SHP77 treated with DMSO at 0.1 percent for 48 hours (cell line): ENCODE measurements at regions not wholly inside any gene's neighbourhood (a gene's known extent, or its start where the extent isn't known, plus 50 kb on each side); places are given as distances from the start of the nearest gene placed in this dataset.

ENCODE experiments used
- DNase-seq: peaks from one replicate; lab custom pipeline; 2025; lab: John Stamatoyannopoulos, UW

DNA sequence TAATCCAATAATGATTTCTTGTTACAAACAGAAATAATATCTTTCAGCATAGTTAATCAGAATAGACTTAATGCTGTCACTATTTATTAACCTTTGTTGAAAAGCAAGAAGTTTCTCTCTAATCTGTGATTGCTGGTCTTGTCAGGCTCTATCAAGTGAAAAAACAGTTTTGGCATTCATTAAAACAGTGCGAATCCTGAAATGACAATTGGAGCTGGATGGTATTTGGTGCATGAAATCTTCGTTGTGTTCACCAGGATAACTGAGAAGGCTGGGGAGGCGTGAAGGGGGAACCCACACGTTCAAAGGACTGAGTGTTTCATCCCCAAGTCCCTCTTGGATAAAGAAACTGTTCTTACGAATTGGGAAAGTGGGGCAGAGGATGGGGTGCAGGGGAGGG lies 190.2 kb upstream of the MYL2 start:
- DNase-seq: no peak

GRCh38 chr12:111108726-111109125 lies 188.3 kb upstream of the MYL2 start:
- DNase-seq: no peak

DNA sequence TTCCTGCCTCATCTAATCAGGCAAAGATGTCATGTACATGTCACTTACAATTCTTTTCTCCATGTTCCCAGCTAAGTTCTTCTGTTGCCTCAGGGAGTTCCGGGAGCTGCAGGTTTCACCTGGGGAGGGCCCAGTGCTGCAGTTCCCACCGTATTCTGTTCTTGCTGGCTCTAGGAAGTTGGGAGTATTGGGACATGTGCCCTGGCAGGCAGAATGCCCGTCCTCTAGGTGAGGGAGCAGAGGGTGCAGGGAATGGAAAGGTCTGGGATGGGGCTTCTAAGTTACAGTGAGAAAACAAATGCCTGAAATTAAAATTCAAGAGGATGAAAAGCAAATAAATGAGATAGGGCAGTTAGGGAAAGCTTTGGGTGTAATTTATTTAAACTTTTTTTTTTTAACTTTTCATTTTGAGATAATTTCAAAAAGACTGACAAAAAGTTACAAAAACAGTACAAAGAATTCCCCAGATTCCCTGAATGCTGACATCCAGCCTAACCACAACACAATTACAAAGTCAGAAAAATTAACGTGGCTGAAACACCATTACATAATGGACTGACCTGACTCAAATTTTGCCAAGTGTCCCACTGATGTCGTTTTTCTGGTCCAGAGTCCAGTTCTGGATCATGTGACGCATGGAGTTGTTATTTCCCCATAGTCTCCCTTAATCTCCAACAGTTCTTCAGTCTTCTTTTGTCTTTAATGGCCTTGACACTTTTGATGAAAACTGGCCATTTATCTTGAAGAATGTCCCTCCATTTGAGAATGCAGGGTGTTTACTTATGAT lies 187.2 kb upstream of the MYL2 start:
- DNase-seq: no peak

GRCh38 chr12:111105294-111105693 lies 184.9 kb upstream of the MYL2 start:
- no peak for DNase-seq

DNA sequence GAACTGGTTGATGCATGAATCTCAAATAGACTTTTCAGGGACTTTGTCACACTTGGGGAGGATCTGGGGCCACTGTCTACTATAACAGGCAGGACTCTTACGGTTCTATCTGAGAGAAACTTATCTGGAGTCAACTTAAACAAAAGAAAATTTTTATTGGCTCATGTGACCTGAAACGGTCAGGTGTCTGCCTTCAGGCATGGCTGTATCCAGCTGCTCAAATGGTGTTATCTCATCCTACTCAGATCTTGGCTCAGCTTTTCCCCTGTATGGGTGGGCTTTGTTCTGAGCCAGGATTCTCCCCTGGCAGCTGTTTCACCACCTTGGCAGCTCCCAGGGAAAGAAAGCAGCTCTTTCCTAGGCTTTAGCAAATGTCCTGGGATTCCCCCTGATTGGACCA lies 183.2 kb upstream of the MYL2 start:
- DNase-seq: no peak

DNA sequence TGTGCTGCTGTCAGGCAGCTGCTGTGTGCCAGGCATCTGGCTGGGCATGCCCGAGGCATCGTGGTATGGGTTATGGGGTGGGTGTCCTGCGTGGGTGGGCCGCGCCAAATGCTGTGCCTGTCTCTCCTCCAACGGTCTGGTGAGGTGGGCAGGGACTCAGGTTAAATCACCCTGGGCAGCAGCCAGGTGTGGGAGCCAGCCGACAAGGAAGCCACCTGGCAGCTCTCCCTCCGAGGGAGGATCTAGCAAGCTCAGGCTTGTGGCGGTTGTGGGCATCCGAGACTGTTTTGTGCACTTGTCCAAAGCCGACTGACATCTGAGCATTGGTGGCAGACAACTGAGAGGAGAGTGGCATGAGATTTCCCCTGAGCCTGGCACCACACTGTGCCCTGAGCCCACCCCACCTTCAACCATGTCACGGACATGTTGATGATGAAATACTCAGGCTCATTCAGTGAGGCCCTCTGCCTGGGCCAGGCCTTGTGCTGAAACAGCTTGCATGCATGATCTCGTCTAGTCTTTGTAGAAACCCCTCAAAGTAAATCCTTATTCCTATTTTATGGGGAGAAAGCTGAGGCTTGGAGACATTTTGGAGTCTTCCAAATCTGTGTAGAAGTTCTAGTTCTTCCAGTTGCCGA lies 181.8 kb upstream of the MYL2 start:
- DNase-seq: no peak

GRCh38 chr12:111101003-111101402 lies 180.6 kb upstream of the MYL2 start:
- DNase-seq: no peak

DNA sequence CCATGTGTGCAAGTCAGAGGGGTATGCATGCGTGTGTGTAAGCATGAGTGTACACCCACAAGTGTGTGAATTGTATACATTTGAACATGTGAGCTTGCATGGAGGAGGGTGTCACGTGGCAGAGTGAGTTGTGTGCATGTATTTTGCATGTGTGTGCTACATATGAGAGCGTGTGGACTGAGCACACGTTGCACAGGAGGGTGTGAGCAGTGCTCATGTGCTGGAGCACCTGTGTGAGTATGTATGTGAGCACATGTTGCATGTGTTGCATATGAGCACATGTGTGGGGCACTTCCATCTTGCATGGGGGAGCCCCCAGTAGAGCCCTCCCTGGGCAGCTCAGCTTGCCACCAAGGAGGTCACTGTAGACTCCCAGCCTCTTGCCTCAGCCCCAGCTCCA lies 180.2 kb upstream of the MYL2 start:
- DNase-seq: no peak

GRCh38 chr12:111100003-111100402 lies 179.6 kb upstream of the MYL2 start:
- DNase-seq: no peak

DNA sequence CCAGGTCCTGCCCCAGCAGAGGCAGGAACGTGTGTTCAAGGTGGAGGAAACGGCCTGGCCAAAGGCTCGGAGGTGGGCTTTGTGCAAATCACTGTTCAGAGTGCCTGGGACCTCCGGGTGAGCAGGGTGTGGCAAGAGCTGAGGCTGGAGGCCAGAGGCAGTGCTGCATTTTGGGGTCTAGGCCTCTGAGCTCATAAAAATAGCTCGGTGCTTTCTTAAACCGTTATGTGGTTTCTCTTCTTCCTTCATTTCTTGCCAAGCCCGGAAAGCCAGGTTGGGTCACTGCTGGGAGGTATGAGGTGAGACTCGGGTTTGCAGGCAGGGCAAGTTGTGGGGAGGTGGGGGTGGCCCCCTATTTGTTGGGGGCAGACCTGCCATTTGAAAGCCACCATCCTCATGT lies 178.8 kb upstream of the MYL2 start:
- DNase-seq: no peak

DNA sequence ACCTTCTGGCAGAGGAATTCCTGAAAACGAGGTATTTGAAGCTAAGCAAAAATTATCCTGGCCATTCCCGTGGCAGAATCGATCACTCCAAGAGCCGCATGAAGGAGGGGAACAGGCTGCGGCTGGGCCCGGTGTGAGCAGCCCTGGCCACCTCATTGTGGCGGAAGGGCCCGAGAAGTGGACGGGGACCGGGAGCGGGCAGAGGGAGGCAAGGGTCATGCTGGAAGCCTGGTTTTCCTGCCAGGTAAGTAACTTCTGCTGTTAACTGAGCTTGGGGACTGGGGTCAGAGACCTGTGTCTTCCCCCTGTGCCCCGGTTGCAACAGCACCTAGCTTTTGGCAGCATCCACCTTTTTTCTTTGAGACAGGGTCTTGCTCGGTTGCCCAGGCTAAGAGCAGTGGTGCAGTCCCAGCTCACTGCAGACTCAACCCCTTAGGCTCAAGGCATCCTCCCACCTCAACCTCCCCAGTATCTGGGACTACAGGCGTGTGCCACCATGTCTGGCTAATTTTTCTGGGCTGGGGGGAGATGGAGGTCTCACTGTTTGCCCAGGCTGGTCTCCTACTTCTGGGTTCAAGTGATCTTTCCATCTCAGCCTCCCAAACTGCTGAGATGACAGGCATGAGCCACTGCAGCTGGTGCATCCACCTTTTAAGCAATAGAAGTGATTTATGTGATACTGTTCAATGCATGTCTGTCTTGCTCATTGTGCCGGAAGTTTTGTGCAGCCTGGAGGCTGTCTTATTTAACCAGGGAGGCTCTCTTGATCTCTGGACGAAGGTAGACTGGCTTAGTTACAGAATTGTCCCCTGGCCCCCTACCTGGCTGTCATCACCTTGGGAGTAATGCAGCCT lies 174.0 kb upstream of the MYL2 start:
- DNase-seq: no peak

GRCh38 chr12:111093428-111094142 lies 173.2 kb upstream of the MYL2 start:
- DNase-seq: no peak

DNA sequence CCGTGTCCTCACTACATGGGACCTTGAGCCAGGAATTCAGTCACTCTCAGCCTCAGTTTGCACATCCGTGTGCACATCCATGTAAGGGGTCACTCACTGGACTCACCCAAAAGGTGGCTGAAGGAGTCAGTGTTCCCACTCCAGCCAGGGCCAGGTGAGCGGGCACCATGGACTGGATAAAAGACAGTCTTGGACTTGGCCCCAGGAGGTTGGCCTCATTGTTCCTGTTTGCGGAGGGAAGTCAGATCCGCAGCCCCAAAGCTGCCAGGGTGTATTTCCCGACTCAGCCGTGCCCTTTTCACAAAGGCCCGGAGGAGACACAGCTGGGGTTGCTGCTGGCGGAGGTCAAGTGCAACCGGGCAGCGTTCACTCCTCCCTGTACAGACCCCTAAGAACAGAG lies 170.7 kb upstream of the MYL2 start:
- DNase-seq: no peak

- no peak for DNase-seq
These were observed 169.2 kb upstream of the MYL2 start for GRCh38 chr12:111089616-111090015.

DNA sequence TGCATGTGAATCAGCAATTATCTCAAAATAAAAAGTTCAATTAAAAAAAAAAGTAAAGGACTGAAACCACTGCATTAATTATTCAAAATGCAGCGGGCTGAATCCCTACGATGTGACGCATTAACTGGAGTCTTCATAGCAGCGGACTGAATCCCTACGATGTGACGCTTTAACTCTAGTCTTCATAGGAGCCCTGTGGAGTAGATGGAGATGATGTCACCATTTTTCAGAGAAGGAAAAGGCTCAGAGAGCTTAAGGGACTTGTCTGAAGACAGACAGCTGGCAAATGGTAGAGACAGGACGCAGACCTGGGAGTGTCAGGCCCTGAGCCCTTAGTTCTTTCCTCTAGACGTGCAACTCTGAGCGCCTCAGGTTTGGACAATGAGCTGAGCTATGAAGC lies 168.0 kb upstream of the MYL2 start:
- DNase-seq: no peak

DNA sequence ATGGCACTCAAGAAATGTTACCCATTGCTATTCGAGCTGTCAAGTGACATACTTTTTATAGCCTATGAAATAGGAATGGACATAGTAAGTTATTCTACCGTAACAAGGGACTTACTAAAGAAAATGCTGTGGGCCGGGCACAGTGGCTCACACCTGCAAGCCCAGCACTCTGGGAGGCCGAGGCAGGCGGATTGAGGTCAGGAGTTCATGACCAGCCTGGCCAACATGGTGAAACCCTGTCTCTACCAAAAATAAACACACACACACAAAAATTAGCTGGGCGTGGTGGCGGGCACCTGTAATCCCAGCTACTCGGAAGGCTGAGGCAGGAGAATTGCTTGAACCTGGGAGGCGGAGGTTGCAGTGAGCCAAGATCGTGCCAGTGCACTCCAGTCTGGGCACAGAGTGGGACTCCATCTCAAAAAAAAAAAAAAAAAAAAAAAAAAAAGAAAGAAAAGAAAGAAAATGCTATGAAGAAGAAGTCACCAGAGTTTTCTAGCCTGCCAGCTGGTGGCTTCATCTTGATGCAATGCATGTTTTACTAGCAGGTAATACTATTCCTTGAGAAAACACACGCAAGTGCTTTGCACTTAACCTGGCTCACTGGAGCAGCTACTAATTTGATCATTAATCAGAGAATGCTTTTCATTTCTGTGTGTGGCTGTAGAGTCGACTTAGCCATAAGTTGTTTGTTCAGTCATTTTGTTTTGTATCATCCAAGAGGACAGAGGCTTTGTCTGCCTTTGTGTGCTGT lies 166.7 kb upstream of the MYL2 start:
- DNase-seq: no peak

DNA sequence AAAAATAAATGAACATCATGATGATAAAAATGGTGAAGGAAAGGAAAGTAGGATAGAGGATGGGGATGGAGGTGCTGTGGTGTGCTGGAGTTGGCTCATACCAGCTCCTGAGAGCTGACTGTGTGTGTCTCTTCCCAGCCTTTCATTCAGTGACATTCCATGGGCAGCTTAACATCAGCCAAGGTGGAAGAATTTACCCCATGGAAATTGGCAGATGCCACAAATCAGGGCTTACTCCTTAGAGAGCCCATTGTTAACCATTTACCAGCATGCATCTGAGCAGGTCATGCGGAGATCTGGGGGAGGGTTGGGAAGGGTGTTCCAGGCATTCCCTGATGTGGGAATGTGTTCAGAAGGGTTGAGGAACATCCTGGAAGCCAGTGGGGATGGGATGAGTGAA lies 164.7 kb upstream of the MYL2 start:
- no peak for DNase-seq

DNA sequence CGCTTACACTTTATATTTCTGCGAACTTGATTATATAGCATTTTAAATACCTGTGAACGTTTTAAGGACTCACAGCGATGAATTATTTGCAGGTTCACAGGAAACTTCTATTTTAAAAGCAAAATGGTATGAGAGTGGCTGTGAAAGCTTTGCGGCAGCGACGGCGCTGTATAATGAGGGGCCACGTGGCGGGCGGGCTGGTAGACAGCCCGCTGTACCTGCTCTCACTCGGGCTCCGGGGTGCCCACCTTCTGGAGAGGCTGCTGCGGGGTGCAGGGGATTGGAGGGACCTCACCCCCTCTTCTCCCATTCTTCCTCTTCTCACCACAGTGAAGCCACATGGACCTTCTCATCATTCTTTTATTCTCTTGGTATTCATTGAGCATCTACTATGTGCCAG lies 164.2 kb upstream of the MYL2 start:
- no peak for DNase-seq

DNA sequence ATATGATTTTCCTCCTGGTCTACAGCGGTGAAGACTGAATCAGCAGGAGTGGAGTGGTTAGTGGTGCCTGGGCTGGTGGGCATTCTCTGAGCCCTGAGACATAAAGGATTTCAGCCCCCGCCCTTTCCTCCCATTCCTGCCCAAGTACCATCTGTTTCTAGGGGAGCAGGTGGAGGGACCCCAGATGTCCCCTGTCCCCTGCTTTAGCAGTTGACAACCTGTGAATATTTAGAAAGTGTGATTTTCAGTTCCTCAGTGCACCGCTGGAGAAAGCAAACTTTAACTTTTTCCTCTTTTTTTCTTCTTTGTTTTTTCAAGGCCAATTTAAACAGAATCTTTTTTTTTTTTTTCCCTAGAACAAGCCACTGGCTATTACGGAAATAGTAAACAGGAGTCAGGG lies 163.8 kb upstream of the MYL2 start:
- no peak for DNase-seq

DNA sequence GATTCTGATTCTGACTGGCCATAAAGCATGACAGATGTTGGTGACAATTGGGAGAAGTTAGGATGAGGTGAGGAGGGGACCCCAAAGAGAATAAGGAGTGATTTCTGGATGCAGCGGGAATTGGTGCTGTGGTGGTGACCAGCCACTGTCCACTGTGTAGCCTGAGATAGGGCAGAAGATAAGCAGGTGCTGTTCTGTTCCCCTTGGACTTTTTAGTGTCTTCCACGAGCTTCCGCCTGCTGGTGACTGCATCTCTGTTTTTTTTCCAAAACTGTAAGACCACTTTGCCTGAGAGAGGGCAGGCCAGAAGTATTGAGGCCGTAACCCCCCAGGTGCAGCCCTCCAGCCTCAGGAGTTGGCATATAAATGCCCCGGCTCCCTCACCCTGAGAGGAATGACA lies 161.2 kb upstream of the MYL2 start:
- DNase-seq: no peak

GRCh38 chr12:111078731-111079130 lies 158.4 kb upstream of the MYL2 start:
- DNase-seq: no peak
